ENCODE measurements at regions not wholly inside any gene's neighbourhood (a gene's known extent, or its start where the extent isn't known, plus 50 kb on each side); places are given as distances from the start of the nearest gene placed in this dataset.

DNA sequence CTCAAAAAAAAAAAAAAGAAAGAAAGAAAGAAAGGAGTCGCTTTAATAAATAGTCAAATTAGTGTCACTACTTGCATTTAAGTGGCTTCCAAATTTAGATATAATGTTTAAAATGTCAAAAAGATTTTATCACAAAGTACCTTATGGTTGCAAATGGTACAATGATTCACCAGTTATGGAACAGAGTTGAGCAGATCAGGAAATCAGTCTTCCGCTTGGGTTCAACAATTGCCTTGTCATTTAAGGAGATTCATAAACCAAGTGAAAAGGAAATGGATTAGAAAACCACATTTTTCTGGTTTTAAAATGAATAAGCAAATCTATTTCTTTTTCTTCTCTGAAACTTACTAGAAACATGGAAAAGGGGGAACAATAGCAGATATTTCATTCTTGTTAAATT is 94.8 kb upstream of the PTPRT start:
- H3K9me3 Mint-ChIP-seq (ENCODE audit: unreplicated experiment): peaks cover 24% of the 10 kb centered on the region
- H3K27ac Mint-ChIP-seq (ENCODE audit: unreplicated experiment): no peak overlapping the region
- H3K4me3 Mint-ChIP-seq (ENCODE audit: unreplicated experiment): no peak overlapping the region
- no peak for DNase-seq (ENCODE audit: low spot score)
- H3K36me3 Mint-ChIP-seq (ENCODE audit: low read depth, unreplicated experiment): no peaks in the 10 kb centered on the region
- no peaks in the 10 kb centered on the region for H3K27me3 Mint-ChIP-seq (ENCODE audit: unreplicated experiment)
- no peaks in the 10 kb centered on the region for H3K4me1 Mint-ChIP-seq (ENCODE audit: unreplicated experiment)
- TF ChIP-seq, protein P1, sequence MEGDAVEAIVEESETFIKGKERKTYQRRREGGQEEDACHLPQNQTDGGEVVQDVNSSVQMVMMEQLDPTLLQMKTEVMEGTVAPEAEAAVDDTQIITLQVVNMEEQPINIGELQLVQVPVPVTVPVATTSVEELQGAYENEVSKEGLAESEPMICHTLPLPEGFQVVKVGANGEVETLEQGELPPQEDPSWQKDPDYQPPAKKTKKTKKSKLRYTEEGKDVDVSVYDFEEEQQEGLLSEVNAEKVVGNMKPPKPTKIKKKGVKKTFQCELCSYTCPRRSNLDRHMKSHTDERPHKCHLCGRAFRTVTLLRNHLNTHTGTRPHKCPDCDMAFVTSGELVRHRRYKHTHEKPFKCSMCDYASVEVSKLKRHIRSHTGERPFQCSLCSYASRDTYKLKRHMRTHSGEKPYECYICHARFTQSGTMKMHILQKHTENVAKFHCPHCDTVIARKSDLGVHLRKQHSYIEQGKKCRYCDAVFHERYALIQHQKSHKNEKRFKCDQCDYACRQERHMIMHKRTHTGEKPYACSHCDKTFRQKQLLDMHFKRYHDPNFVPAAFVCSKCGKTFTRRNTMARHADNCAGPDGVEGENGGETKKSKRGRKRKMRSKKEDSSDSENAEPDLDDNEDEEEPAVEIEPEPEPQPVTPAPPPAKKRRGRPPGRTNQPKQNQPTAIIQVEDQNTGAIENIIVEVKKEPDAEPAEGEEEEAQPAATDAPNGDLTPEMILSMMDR (IDR thresholded peaks at IDR 0.05; ENCODE audit: unreplicated experiment): no peak

GRCh38 chr20:43283126-43283525 is 93.4 kb upstream of the PTPRT start:
- TF ChIP-seq, protein P1 (IDR thresholded peaks at IDR 0.05; ENCODE audit: unreplicated experiment): no peak

DNA sequence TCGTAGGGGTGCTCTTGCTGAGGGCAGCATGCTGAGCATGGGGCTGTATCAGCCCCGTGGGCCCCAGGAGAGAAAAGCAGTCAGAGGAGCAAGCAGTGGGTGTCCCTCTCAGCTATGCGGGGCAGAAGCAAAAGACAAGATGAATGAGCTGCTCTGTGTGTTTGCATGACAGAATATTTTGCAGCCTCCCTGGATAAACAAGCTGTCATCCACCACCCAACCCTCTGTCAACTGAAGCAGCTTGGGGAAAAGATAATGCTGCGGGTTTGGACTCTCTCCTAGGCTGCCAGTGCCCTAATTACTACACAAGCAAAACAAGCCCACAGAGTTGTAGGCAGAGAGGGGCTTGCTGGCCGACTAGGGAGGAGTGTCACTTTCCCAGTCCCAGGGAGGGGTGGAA is 82.3 kb upstream of the PTPRT start:
- no peak overlapping the region for H3K4me3 Mint-ChIP-seq (ENCODE audit: unreplicated experiment)
- peaks cover 11% of the 10 kb centered on the region for H3K36me3 Mint-ChIP-seq (ENCODE audit: low read depth, unreplicated experiment)
- H3K4me1 Mint-ChIP-seq (ENCODE audit: unreplicated experiment): no peaks in the 10 kb centered on the region
- TF ChIP-seq, protein P1 (IDR thresholded peaks at IDR 0.05; ENCODE audit: unreplicated experiment): no peak
- DNase-seq (ENCODE audit: low spot score): no peak
- no peak overlapping the region for H3K27ac Mint-ChIP-seq (ENCODE audit: unreplicated experiment)
- H3K9me3 Mint-ChIP-seq (ENCODE audit: unreplicated experiment): peaks cover 23% of the 10 kb centered on the region
- peaks cover 2% of the 10 kb centered on the region for H3K27me3 Mint-ChIP-seq (ENCODE audit: unreplicated experiment)

More at GRCh38 chr20:43283126-43283525, 93.4 kb upstream of the PTPRT start:
- H3K4me3 Mint-ChIP-seq (ENCODE audit: unreplicated experiment): no peak overlapping the region
- H3K27me3 Mint-ChIP-seq (ENCODE audit: unreplicated experiment): no peaks in the 10 kb centered on the region
- H3K9me3 Mint-ChIP-seq (ENCODE audit: unreplicated experiment): peaks cover 17% of the 10 kb centered on the region
- H3K27ac Mint-ChIP-seq (ENCODE audit: unreplicated experiment): no peak overlapping the region
- H3K36me3 Mint-ChIP-seq (ENCODE audit: low read depth, unreplicated experiment): no peaks in the 10 kb centered on the region
- H3K4me1 Mint-ChIP-seq (ENCODE audit: unreplicated experiment): no peaks in the 10 kb centered on the region
- no peak for DNase-seq (ENCODE audit: low spot score)

GRCh38 chr20:43265449-43265848 is 75.7 kb upstream of the PTPRT start:
- H3K4me1 Mint-ChIP-seq (ENCODE audit: unreplicated experiment): no peaks in the 10 kb centered on the region
- TF ChIP-seq, protein P1 (IDR thresholded peaks at IDR 0.05; ENCODE audit: unreplicated experiment): no peak
- H3K36me3 Mint-ChIP-seq (ENCODE audit: low read depth, unreplicated experiment): peaks cover 12% of the 10 kb centered on the region
- no peak for DNase-seq (ENCODE audit: low spot score)
- H3K27me3 Mint-ChIP-seq (ENCODE audit: unreplicated experiment): peaks cover 6% of the 10 kb centered on the region
- no peak overlapping the region for H3K4me3 Mint-ChIP-seq (ENCODE audit: unreplicated experiment)
- no peak overlapping the region for H3K27ac Mint-ChIP-seq (ENCODE audit: unreplicated experiment)
- peaks cover 41% of the 10 kb centered on the region for H3K9me3 Mint-ChIP-seq (ENCODE audit: unreplicated experiment)

DNA sequence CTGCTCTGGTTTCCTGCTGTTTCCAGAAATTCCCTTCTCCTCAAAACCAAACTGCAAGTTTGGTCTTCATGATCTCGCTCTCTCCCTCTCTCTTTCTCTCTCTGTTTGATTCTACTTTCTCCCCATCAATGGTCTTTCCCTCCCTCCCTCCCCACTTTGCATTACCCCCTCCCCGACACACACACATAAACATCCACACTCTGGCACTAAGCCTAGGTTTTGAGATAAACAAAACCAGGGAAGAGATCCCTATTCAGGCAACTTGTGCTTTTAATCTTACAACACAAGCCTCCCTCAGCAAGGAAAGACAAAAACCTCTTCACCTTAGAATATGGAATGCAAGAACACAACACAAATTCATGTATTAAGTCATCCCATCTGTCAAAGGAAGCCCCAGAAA is 73.5 kb upstream of the PTPRT start:
- no peaks in the 10 kb centered on the region for H3K4me1 Mint-ChIP-seq (ENCODE audit: unreplicated experiment)
- no peak for DNase-seq (ENCODE audit: low spot score)
- no peak overlapping the region for H3K4me3 Mint-ChIP-seq (ENCODE audit: unreplicated experiment)
- H3K36me3 Mint-ChIP-seq (ENCODE audit: low read depth, unreplicated experiment): peaks cover 14% of the 10 kb centered on the region
- H3K9me3 Mint-ChIP-seq (ENCODE audit: unreplicated experiment): peaks cover 55% of the 10 kb centered on the region
- TF ChIP-seq, protein P1 (IDR thresholded peaks at IDR 0.05; ENCODE audit: unreplicated experiment): no peak
- peaks cover 6% of the 10 kb centered on the region for H3K27me3 Mint-ChIP-seq (ENCODE audit: unreplicated experiment)
- H3K27ac Mint-ChIP-seq (ENCODE audit: unreplicated experiment): no peak overlapping the region

Data from endothelial cell (in vitro differentiated cells).